GM12878 (cell line): ENCODE measurements at regions not wholly inside any gene's neighbourhood (a gene's known extent, or its start where the extent isn't known, plus 50 kb on each side); places are given as distances from the start of the nearest gene placed in this dataset.

ENCODE experiments used
- ATAC-seq: fragments of 200-7000 bp; cut with Tn5 transposase; 3 replicates; pipeline ENCODE4 v1.9.1; 2020; ENCODE audit warnings: mild to moderate bottlenecking, moderate library complexity
- BruUV-seq: library from RNA; stranded (reverse); fragments of 400-500 nt; replicated peaks from 2 replicates; lab custom pipeline; 2021; lab: Mats Ljungman, UMichigan
- CTCF ChIA-PET: fragments of 300-600 bp; sonication (Branson Sonifier 250); formaldehyde crosslinking; extraction: SDS; loops from one replicate; lab custom pipeline; 2021; ENCODE audit warnings: inconsistent platforms; lab: Yijun Ruan, JAX
- POLR2A ChIA-PET: fragments of 350-600 bp; formaldehyde crosslinking; extraction: SDS; loops from one replicate; lab custom pipeline; 2021; ENCODE audit warnings: inconsistent platforms; lab: Charles Lee
- RAD21 ChIA-PET: fragments of 300-600 bp; sonication (Branson Sonifier 250); formaldehyde crosslinking; loops from one replicate; lab custom pipeline; 2023; ENCODE audit warnings: antibody characterized with exemption; ENCODE audit not compliant: unreplicated experiment; lab: Charles Lee
- SMC1A ChIA-PET: fragments of 300-600 bp; sonication (Branson Sonifier 250); formaldehyde crosslinking; loops from one replicate; lab custom pipeline; 2023; ENCODE audit not compliant: unreplicated experiment, uncharacterized antibody; lab: Charles Lee
- DNase-seq: peaks from one replicate; pipeline ENCODE4 v3.0.0-alpha.2; 2011; ENCODE audit warnings: low read depth, low spot score
- FAIRE-seq: peaks from 3 replicates; lab custom pipeline; 2011; peaks lifted over from hg19 to GRCh38; lab: Jason Lieb, UNC
- H2AFZ ChIP-seq: 2 replicates; pipeline ENCODE4 v1.6.0; 2011; ENCODE audit warnings: low read depth, low read length, control low read depth; ENCODE audit not compliant: control insufficient read depth
- H3K27ac ChIP-seq: 2 replicates; pipeline ENCODE4 v1.5.1; 2011; ENCODE audit warnings: control low read depth; ENCODE audit not compliant: control insufficient read depth, insufficient read depth
- H3K27me3 ChIP-seq, 2 experiments: replicated peaks in 1 of 2; 2 replicates each; pipeline versions ENCODE4 v1.6.0 to v1.6.1; 2011; ENCODE audit warnings: low read length in 1 of 2; ENCODE audit not compliant: control insufficient read depth in 2 of 2, insufficient read depth in 2 of 2
- H3K36me3 ChIP-seq, 2 experiments: 2 replicates each; pipeline ENCODE4 v1.5.1; 2011; ENCODE audit warnings: low read length in 1 of 2; ENCODE audit not compliant: control insufficient read depth in 2 of 2, insufficient read depth in 2 of 2
- H3K4me1 ChIP-seq: 2 replicates; pipeline ENCODE4 v1.6.1; 2011; ENCODE audit warnings: mild to moderate bottlenecking, low read length, moderate library complexity, mixed read lengths; ENCODE audit not compliant: control insufficient read depth, insufficient read depth
- H3K4me2 ChIP-seq: 2 replicates; pipeline ENCODE4 v1.6.0; 2011; ENCODE audit warnings: control low read depth; ENCODE audit not compliant: control insufficient read depth, insufficient read depth
- H3K4me3 ChIP-seq: fragments of 200-600 bp; sonication (generic); 2 replicates; pipeline ENCODE4 v1.5.1; 2016
- H3K79me2 ChIP-seq: 2 replicates; pipeline ENCODE4 v1.6.0; 2011; ENCODE audit warnings: low read length; ENCODE audit not compliant: control insufficient read depth, insufficient read depth
- H3K9ac ChIP-seq: 2 replicates; pipeline ENCODE4 v1.8.0; 2011; ENCODE audit warnings: low read length, control low read depth, mixed read lengths; ENCODE audit not compliant: control insufficient read depth, insufficient read depth
- H3K9me3 ChIP-seq: replicated peaks from 3 replicates; pipeline ENCODE4 v1.5.1; 2011; ENCODE audit warnings: mild to moderate bottlenecking, low read length; ENCODE audit not compliant: control insufficient read depth, insufficient read depth
- H4K20me1 ChIP-seq: 2 replicates; pipeline ENCODE4 v1.6.0; 2011; ENCODE audit not compliant: control insufficient read depth, insufficient read depth
- JUND ChIP-seq: IDR thresholded peaks from 2 replicates; pipeline ENCODE4 v1.6.1; 2012; ENCODE audit warnings: low read depth, mild to moderate bottlenecking, low read length, improper control_type of control experiment, moderate library complexity
- MXI1 ChIP-seq: fragments of 150-350 bp; IDR thresholded peaks from 2 replicates; pipeline ENCODE4 v1.6.1; 2011; ENCODE audit warnings: low read depth, mild to moderate bottlenecking, inconsistent platforms, low read length, improper control_type of control experiment
- NR2C2 ChIP-seq: IDR thresholded peaks from 2 replicates; pipeline ENCODE4 v1.6.1; 2011; ENCODE audit warnings: borderline replicate concordance, low read depth; ENCODE audit not compliant: control insufficient read depth, insufficient read length
- PAX8 ChIP-seq: fragments of 450-650 bp; IDR thresholded peaks from 2 replicates; pipeline ENCODE4 v1.6.1; 2017; ENCODE audit warnings: mild to moderate bottlenecking, moderate library complexity
- SUPT20H ChIP-seq: IDR thresholded peaks from 2 replicates; pipeline ENCODE4 v1.6.1; 2011; ENCODE audit warnings: low read depth, mild to moderate bottlenecking, low read length, moderate library complexity, borderline replicate concordance; ENCODE audit not compliant: control insufficient read depth
- ZNF207 ChIP-seq: fragments of 450-650 bp; IDR thresholded peaks from 2 replicates; pipeline ENCODE4 v1.6.1; 2014; ENCODE audit warnings: antibody characterized with exemption, mild to moderate bottlenecking, borderline replicate concordance
- WGBS: methylation state at CpG from one replicate; pipeline ENCODE4 v1.1.6; 2016; ENCODE audit warnings: low lambda C conversion rate; ENCODE audit not compliant: insufficient replicate concordance, insufficient coverage; ENCODE audit errors: missing lambda C conversion rate; 5-methylcytosine and 5-hydroxymethylcytosine counted together
- in situ Hi-C: fragments of 300-500 bp; cut with MboI; formaldehyde crosslinking; loops from 9 replicates; pipeline ENCODE4 v1.14.3; 2018; ENCODE audit warnings: mixed read lengths
- intact Hi-C: fragments of 100-400 bp; cut with micrococcal nuclease; formaldehyde crosslinking; loops from one replicate; pipeline ENCODE4 v1.14.2; 2022; ENCODE audit not compliant: unreplicated experiment
- TF ChIP-seq, protein P1 (sequence below): IDR thresholded peaks from 2 replicates; pipeline ENCODE4 v1.6.1; 2012; ENCODE audit warnings: low read depth, low read length, improper control_type of control experiment
- TF ChIP-seq, protein P2 (sequence below): IDR thresholded peaks from 2 replicates; pipeline ENCODE4 v1.6.1; 2012; ENCODE audit warnings: low read depth, low read length, improper control_type of control experiment
- TF ChIP-seq, protein P3 (sequence below): IDR thresholded peaks from 2 replicates; pipeline ENCODE4 v1.6.1; 2011; ENCODE audit warnings: borderline replicate concordance, low read depth, mild to moderate bottlenecking, moderate library complexity, low read length; ENCODE audit not compliant: insufficient read depth, poor library complexity, severe bottlenecking
- TF ChIP-seq, protein P4 (sequence below): fragments of 450-650 bp; formaldehyde crosslinking; IDR thresholded peaks from 2 replicates; pipeline ENCODE4 v1.4.0; 2022; ENCODE audit warnings: mild to moderate bottlenecking, moderate library complexity

DNA sequence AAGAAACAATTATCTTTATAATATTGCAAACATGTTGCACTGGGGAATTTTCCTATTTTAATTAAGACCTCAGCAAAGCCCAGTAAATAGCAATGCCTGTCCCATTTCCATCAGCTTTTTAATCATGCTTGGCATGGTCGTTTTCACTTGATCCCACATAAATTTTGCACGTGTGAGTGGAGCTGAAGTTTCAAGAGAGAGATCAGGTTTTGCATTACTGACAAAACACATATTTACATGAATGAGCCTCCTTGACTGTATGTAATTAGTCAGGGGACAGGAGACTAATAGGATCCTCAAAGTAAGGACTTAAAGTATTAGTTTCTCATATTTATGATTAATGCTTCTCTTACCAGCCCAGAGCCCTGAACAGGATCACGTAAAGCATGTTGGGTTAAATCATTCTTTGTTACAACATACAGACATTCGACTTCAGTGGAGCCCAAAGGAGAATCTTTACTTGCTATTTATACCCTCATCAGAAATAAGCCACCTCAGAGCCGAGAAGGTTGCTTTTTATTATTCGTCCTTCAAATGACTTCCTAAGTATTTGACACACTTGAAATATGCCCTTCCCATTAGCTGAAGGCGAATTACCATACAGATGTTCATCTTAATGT, 711.3 kb downstream of the GALR1 start:
- POLR2A ChIA-PET, result no interaction called here
- Histone ChIP-seq H3K27ac (no peak overlapping the region), H3K4me2 (no peak overlapping the region), H2AFZ (no peak overlapping the region)
- SMC1A ChIA-PET, result no interaction called here
- WGBS, result 11% methylated on average over 7 of the region's 7 CpGs
- TF ChIP-seq JUND (no peak), NR2C2 (no peak), SUPT20H (no peak), MXI1 (no peak), PAX8 (no peak), ZNF207 (no peak)
- TF ChIP-seq, protein P1, sequence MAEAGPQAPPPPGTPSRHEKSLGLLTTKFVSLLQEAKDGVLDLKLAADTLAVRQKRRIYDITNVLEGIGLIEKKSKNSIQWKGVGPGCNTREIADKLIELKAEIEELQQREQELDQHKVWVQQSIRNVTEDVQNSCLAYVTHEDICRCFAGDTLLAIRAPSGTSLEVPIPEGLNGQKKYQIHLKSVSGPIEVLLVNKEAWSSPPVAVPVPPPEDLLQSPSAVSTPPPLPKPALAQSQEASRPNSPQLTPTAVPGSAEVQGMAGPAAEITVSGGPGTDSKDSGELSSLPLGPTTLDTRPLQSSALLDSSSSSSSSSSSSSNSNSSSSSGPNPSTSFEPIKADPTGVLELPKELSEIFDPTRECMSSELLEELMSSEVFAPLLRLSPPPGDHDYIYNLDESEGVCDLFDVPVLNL, result no peak
- TF ChIP-seq, protein P2, sequence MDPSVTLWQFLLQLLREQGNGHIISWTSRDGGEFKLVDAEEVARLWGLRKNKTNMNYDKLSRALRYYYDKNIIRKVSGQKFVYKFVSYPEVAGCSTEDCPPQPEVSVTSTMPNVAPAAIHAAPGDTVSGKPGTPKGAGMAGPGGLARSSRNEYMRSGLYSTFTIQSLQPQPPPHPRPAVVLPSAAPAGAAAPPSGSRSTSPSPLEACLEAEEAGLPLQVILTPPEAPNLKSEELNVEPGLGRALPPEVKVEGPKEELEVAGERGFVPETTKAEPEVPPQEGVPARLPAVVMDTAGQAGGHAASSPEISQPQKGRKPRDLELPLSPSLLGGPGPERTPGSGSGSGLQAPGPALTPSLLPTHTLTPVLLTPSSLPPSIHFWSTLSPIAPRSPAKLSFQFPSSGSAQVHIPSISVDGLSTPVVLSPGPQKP, result no peak
- TF ChIP-seq, protein P3, sequence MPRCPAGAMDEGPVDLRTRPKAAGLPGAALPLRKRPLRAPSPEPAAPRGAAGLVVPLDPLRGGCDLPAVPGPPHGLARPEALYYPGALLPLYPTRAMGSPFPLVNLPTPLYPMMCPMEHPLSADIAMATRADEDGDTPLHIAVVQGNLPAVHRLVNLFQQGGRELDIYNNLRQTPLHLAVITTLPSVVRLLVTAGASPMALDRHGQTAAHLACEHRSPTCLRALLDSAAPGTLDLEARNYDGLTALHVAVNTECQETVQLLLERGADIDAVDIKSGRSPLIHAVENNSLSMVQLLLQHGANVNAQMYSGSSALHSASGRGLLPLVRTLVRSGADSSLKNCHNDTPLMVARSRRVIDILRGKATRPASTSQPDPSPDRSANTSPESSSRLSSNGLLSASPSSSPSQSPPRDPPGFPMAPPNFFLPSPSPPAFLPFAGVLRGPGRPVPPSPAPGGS, result no peak
- TF ChIP-seq, protein P4, sequence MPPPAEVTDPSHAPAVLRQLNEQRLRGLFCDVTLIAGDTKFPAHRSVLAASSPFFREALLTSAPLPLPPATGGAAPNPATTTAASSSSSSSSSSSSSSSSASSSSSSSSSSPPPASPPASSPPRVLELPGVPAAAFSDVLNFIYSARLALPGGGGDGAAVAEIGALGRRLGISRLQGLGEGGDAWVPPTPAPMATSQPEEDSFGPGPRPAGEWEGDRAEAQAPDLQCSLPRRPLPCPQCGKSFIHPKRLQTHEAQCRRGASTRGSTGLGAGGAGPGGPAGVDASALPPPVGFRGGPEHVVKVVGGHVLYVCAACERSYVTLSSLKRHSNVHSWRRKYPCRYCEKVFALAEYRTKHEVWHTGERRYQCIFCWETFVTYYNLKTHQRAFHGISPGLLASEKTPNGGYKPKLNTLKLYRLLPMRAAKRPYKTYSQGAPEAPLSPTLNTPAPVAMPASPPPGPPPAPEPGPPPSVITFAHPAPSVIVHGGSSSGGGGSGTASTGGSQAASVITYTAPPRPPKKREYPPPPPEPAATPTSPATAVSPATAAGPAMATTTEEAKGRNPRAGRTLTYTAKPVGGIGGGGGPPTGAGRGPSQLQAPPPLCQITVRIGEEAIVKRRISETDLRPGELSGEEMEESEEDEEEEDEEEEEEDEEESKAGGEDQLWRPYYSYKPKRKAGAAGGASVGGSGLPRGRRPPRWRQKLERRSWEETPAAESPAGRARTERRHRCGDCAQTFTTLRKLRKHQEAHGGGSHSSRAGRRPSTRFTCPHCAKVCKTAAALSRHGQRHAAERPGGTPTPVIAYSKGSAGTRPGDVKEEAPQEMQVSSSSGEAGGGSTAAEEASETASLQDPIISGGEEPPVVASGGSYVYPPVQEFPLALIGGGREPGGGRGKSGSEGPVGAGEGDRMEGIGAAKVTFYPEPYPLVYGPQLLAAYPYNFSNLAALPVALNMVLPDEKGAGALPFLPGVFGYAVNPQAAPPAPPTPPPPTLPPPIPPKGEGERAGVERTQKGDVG (CRISPR knock-in tag), result no peak
- TF ChIP-seq, all 136 proteins: peak for 0
- Histone ChIP-seq H3K4me3 (no peak overlapping the region), H3K9ac (no peak overlapping the region), H3K9me3 (no peaks in the 10 kb centered on the region), H3K4me1 (no peaks in the 10 kb centered on the region), H3K27me3 (no peaks in the 10 kb centered on the region), H3K79me2 (no peaks in the 10 kb centered on the region), H4K20me1 (no peaks in the 10 kb centered on the region), H3K36me3 (no peaks in the 10 kb centered on the region)
- FAIRE-seq (no peak), ATAC-seq (no peak), DNase-seq (no peak)
- RAD21 ChIA-PET, result no interaction called here
- CTCF ChIA-PET, result no interaction called here
- intact Hi-C loops, result no loop called here
- in situ Hi-C loops, result no loop called here
- no TSS peak for BruUV-seq
